Mucosa of descending colon (tissue), 3 donors: ENCODE measurements at regions not wholly inside any gene's neighbourhood (a gene's known extent, or its start where the extent isn't known, plus 50 kb on each side); places are given as distances from the start of the nearest gene placed in this dataset.

Experiments used
- ATAC-seq: fragments of 200-7000 bp; cut with Tn5 transposase; one replicate; pipeline ENCODE4 v1.9.1; 2020; ENCODE audit warnings: mild to moderate bottlenecking, moderate library complexity
- DNase-seq, 3 donors: peaks; one replicate each; pipeline ENCODE4 v3.0.0-alpha.2; 2020
- H3K36me3 ChIP-seq: fragments of 200-600 bp; one replicate; pipeline ENCODE4 v1.8.0; 2021; ENCODE audit warnings: low read depth, mild to moderate bottlenecking
- H3K4me1 ChIP-seq: fragments of 200-600 bp; one replicate; pipeline ENCODE4 v1.8.0; 2021; ENCODE audit warnings: low read depth, mild to moderate bottlenecking
- H3K4me3 ChIP-seq: fragments of 200-600 bp; one replicate; pipeline ENCODE4 v1.8.0; 2021; ENCODE audit warnings: mild to moderate bottlenecking
- H3K9me3 ChIP-seq: fragments of 200-600 bp; one replicate; pipeline ENCODE4 v1.8.0; 2021; ENCODE audit warnings: mild to moderate bottlenecking
- intact Hi-C, 2 donors: fragments of 100-400 bp; cut with DNase I in 1 of 2; cut with micrococcal nuclease in 1 of 2; formaldehyde crosslinking; loops; one replicate each; pipeline versions ENCODE4 v1.11.0 to v1.11.1; 2022; cut with DNase I, micrococcal nuclease
- TF ChIP-seq, protein P1 (sequence below): fragments of 200-600 bp; IDR thresholded peaks from one replicate; pipeline ENCODE4 v1.8.0; 2022; ENCODE audit warnings: antibody characterized with exemption, mild to moderate bottlenecking
- donor health status: DM: no; HTN: no; CAD: no; lungs with moderate emphysema.
- donor health status: DM: no; HTN: no; CAD: no.
- donor health status: DM: no; HTN: yes; CAD: no.

DNA sequence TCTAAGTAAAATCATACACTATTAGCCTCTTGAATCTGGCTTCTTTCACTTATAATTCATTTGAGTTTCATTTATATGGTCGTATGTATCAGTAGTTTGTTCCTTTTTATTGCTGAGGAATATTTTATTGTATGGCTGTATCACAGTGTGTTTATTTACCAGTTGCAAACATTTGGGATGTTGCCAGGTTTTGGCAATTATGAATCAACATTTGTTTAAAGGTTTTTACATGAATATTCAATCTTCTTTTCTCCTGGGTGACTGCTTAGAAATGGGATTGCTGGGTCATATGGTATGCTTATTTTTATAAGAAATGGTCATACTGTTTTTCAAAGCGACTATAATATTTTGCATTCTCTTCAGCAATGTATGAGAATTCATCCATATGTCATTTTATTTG lies 107.9 kb downstream of the PMAIP1 start:
- H3K4me3 ChIP-seq, result no peak overlapping the region
- H3K4me1 ChIP-seq, result no peaks in the 10 kb centered on the region
- intact Hi-C loops, result no loop called here
- DNase-seq, result no peak
- TF ChIP-seq, protein P1, sequence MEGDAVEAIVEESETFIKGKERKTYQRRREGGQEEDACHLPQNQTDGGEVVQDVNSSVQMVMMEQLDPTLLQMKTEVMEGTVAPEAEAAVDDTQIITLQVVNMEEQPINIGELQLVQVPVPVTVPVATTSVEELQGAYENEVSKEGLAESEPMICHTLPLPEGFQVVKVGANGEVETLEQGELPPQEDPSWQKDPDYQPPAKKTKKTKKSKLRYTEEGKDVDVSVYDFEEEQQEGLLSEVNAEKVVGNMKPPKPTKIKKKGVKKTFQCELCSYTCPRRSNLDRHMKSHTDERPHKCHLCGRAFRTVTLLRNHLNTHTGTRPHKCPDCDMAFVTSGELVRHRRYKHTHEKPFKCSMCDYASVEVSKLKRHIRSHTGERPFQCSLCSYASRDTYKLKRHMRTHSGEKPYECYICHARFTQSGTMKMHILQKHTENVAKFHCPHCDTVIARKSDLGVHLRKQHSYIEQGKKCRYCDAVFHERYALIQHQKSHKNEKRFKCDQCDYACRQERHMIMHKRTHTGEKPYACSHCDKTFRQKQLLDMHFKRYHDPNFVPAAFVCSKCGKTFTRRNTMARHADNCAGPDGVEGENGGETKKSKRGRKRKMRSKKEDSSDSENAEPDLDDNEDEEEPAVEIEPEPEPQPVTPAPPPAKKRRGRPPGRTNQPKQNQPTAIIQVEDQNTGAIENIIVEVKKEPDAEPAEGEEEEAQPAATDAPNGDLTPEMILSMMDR, result no peak
- no peaks in the 10 kb centered on the region for H3K36me3 ChIP-seq
- ATAC-seq, result no peak
- H3K9me3 ChIP-seq, result no peaks in the 10 kb centered on the region

DNA sequence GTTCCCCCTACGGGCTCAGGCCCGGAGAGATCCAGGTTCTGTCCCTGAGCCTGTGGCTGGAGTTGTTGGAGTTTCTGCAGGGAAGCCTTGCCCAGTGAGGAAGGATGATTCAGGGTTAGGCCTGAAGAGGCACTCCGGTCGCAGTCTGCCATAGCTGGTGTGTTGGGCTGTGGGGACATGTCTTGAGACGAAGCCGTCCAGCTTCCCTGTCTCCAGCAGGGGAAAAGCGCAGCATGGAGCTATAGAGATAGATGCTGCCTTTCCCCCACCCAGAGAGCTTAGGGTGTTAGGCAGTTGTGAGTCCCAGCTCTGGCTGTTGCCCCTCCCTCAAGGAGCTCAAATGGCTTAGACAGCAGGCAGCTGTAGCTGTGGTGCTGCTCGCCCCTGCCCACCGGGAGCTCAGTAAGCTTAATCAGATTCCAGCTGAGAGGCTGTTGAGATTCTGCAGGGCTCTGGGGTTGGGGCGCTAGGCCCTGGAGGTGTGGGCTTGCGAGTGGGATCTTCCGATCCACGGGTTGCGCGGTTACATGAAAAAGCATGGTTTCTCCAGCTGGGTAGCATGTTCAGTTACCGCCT lies 103.9 kb downstream of the PMAIP1 start:
- intact Hi-C loops, result no loop called here
- H3K4me3 ChIP-seq, result no peak overlapping the region
- TF ChIP-seq, protein P1, result no peak
- H3K4me1 ChIP-seq, result no peaks in the 10 kb centered on the region
- H3K36me3 ChIP-seq, result no peaks in the 10 kb centered on the region
- ATAC-seq (no peak), DNase-seq (no peak)
- no peaks in the 10 kb centered on the region for H3K9me3 ChIP-seq

DNA sequence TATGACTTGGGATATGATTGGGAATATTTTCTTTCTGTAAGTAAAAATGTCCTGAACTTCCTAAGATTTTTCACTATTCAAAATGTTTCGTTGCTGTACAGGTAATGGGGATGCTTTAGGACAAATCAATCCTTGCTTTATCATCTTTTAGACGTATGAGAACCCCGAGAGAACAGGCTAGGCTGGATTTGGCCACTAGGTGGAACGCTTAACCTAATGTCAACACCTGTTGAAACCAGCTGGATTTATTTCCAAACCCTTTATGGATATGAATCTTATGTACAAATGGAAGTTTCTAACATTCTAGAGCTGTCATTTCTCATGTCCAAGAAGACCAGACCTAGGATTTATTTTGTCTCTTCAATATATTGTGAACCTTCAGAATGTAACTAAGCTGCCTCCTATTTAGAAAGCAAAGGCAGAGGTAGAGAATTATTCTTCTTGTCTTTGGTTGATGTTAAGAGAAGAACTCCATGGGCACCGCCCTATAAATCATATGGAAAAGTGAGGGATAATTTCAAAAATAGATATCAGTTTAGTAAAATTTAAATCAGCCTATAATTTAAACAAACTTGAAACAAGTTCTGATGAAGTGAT lies 96.7 kb downstream of the PMAIP1 start:
- H3K36me3 ChIP-seq, result no peaks in the 10 kb centered on the region
- peak; percentile 40 for ATAC-seq
- intact Hi-C loops, result loop anchor here in 1 of 2 donors (10.0 kb wide), 1 partner anchor 548 kb away; no protein-coding TSS in a partner anchor
- H3K4me3 ChIP-seq, result no peak overlapping the region
- DNase-seq, result peak in 1 of 3 donors; percentile 61
- TF ChIP-seq, protein P1, result no peak
- no peaks in the 10 kb centered on the region for H3K9me3 ChIP-seq
- H3K4me1 ChIP-seq, result no peaks in the 10 kb centered on the region

DNA sequence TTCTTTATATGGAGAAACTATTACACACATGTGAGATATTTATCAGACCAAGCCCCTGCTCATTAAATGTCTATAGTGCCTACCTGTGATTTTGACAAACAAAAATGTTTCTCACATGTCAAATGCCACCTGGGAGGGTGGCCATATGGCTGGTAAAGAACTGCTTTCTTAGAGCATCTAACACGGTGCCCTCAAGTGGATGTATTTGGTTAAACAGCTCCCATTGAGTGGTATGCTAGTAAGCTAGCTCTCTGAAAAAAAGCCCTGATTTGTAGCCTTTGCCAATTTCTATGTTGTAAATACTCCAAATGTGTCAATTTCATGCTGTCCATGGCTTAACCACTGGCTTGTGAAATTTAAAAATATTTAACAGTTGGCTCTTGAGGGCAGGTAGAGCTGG lies 94.6 kb downstream of the PMAIP1 start:
- Histone ChIP-seq H3K4me3 (no peak overlapping the region), H3K36me3 (no peaks in the 10 kb centered on the region), H3K4me1 (no peaks in the 10 kb centered on the region), H3K9me3 (no peaks in the 10 kb centered on the region)
- ATAC-seq (no peak), DNase-seq (no peak)
- TF ChIP-seq, protein P1, result no peak
- intact Hi-C loops, result loop anchor here in 1 of 2 donors (10.0 kb wide), 1 partner anchor 550 kb away; no protein-coding TSS in a partner anchor

DNA sequence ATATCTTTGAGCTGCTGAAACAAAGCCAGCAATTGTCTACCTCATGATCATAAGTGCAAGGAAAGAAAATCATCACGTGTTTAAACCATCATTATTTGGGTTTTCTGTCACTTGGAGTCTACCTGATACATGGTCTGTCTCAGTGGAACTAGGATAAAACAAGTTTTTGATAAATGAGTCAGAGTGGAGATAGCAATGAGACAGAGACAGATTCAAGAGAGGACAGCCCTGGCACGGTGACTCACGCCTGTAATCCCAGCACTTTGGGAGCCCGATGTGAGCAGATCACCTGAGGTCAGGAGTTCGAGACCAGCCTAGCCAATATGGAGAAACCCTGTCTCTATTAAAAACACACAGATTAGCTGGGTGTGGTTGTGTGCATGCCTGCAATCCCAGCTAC lies 93.8 kb downstream of the PMAIP1 start:
- TF ChIP-seq, protein P1, result no peak
- Histone ChIP-seq H3K36me3 (no peaks in the 10 kb centered on the region), H3K9me3 (no peaks in the 10 kb centered on the region), H3K4me1 (no peaks in the 10 kb centered on the region), H3K4me3 (no peak overlapping the region)
- intact Hi-C loops, result loop anchor here in 1 of 2 donors (10.0 kb wide), 1 partner anchor 551 kb away; no protein-coding TSS in a partner anchor
- no peak for ATAC-seq
- DNase-seq, result no peak
